Endodermal cell (in vitro differentiated cells): ENCODE measurements at regions not wholly inside any gene's neighbourhood (a gene's known extent, or its start where the extent isn't known, plus 50 kb on each side); places are given as distances from the start of the nearest gene placed in this dataset.

Experiments used
- DNase-seq: peaks from one replicate; pipeline ENCODE4 v3.0.0-alpha.2; 2017
- H3K27ac ChIP-seq: 2 replicates; pipeline ENCODE4 v1.5.1; 2013; ENCODE audit warnings: mild to moderate bottlenecking, low read depth, low read length, moderate library complexity
- H3K27me3 ChIP-seq: 2 replicates; pipeline ENCODE4 v1.6.1; 2013; ENCODE audit warnings: mild to moderate bottlenecking, low read length, moderate library complexity; ENCODE audit not compliant: insufficient read depth, control insufficient read depth, poor library complexity, severe bottlenecking
- H3K36me3 ChIP-seq: 2 replicates; pipeline ENCODE4 v1.7.0; 2013; ENCODE audit warnings: mild to moderate bottlenecking, low read length, moderate library complexity; ENCODE audit not compliant: control insufficient read depth, insufficient read depth
- H3K4me1 ChIP-seq: one replicate; pipeline ENCODE4 v1.7.0; 2013; ENCODE audit warnings: low read length; ENCODE audit not compliant: control insufficient read depth, insufficient read depth
- H3K4me3 ChIP-seq: 2 replicates; pipeline ENCODE4 v1.5.1; 2013; ENCODE audit warnings: mild to moderate bottlenecking, low read length, moderate library complexity
- H3K9ac ChIP-seq: 2 replicates; pipeline ENCODE4 v1.6.1; 2013; ENCODE audit warnings: mild to moderate bottlenecking, low read length, moderate library complexity; ENCODE audit not compliant: poor library complexity, severe bottlenecking; ENCODE audit errors: extremely low read depth
- H3K9me3 ChIP-seq: 2 replicates; pipeline ENCODE4 v1.6.1; 2013; ENCODE audit warnings: mild to moderate bottlenecking, low read length, moderate library complexity; ENCODE audit not compliant: control insufficient read depth
- H3K27ac Mint-ChIP-seq: 2 replicates; pipeline ENCODE4 v1.8.0; 2020; ENCODE audit warnings: mixed read lengths
- H3K27me3 Mint-ChIP-seq: 2 replicates; pipeline ENCODE4 v1.8.0; 2021; ENCODE audit warnings: mild to moderate bottlenecking, mixed read lengths; ENCODE audit not compliant: insufficient read depth
- H3K36me3 Mint-ChIP-seq: 2 replicates; pipeline ENCODE4 v1.8.0; 2020; ENCODE audit warnings: low read depth, mixed read lengths
- H3K4me1 Mint-ChIP-seq: 2 replicates; pipeline ENCODE4 v1.8.0; 2020; ENCODE audit warnings: mixed read lengths
- H3K4me3 Mint-ChIP-seq: 2 replicates; pipeline ENCODE4 v1.8.0; 2020; ENCODE audit warnings: mild to moderate bottlenecking, moderate library complexity, mixed read lengths
- H3K9me3 Mint-ChIP-seq: 2 replicates; pipeline ENCODE4 v1.8.0; 2020; ENCODE audit warnings: mild to moderate bottlenecking, mixed read lengths
- CTCF ChIP-seq: fragments of 200-600 bp; sonication (generic); conservative IDR thresholded peaks from 2 replicates; pipeline ENCODE4 v1.5.0; 2021; ENCODE audit warnings: antibody characterized with exemption, mild to moderate bottlenecking
- WGBS, 2 experiments: methylation state at CpG; one replicate each; pipeline versions ENCODE4 v1.1.5 to v1.1.7; 2013; ENCODE audit warnings: missing lambda C conversion rate in 2 of 2, mixed read lengths in 1 of 2; ENCODE audit not compliant: insufficient coverage in 1 of 2, insufficient read length in 1 of 2; 5-methylcytosine and 5-hydroxymethylcytosine counted together

GRCh38 chr2:167424221-167424620 lies 535.9 kb downstream of the XIRP2 start:
- Histone ChIP-seq H3K4me1 (no peaks in the 10 kb centered on the region), H3K9ac (no peak overlapping the region), H3K27ac (no peak overlapping the region), H3K36me3 (no peaks in the 10 kb centered on the region), H3K27me3 (no peaks in the 10 kb centered on the region), H3K9me3 (peaks cover 4% of the 10 kb centered on the region), H3K4me3 (no peak overlapping the region)
- WGBS, 2 experiments = 79 to 100% methylated on average over 1 of the region's 1 CpG
- no peaks in the 10 kb centered on the region for H3K9me3 Mint-ChIP-seq
- peaks cover 2% of the 10 kb centered on the region for H3K36me3 Mint-ChIP-seq
- H3K4me3 Mint-ChIP-seq = no peak overlapping the region
- no peak for DNase-seq
- no peaks in the 10 kb centered on the region for H3K27me3 Mint-ChIP-seq
- no peaks in the 10 kb centered on the region for H3K4me1 Mint-ChIP-seq
- H3K27ac Mint-ChIP-seq = no peak overlapping the region
- no peak for TF ChIP-seq CTCF

- Histone ChIP-seq H3K9me3 (peaks cover 4% of the 10 kb centered on the region), H3K27ac (no peak overlapping the region), H3K9ac (no peak overlapping the region), H3K36me3 (no peaks in the 10 kb centered on the region), H3K4me1 (no peaks in the 10 kb centered on the region), H3K27me3 (no peaks in the 10 kb centered on the region), H3K4me3 (no peak overlapping the region)
- Mint-ChIP-seq H3K4me1 (no peaks in the 10 kb centered on the region), H3K4me3 (no peak overlapping the region), H3K27ac (no peak overlapping the region), H3K9me3 (no peaks in the 10 kb centered on the region), H3K27me3 (no peaks in the 10 kb centered on the region), H3K36me3 (peaks cover 2% of the 10 kb centered on the region)
- DNase-seq = no peak
- 50 to 66% methylated on average over 2 to 4 of the region's 4 CpGs for WGBS, 2 experiments
- TF ChIP-seq CTCF = no peak
Observed at GRCh38 chr2:167423731-167424130, 535.5 kb downstream of the XIRP2 start.

GRCh38 chr2:167420211-167420610 lies 531.9 kb downstream of the XIRP2 start:
- Histone ChIP-seq H3K4me3 (no peak overlapping the region), H3K27me3 (no peaks in the 10 kb centered on the region), H3K9me3 (no peaks in the 10 kb centered on the region), H3K4me1 (no peaks in the 10 kb centered on the region), H3K36me3 (no peaks in the 10 kb centered on the region), H3K27ac (no peak overlapping the region), H3K9ac (no peak overlapping the region)
- no peak for TF ChIP-seq CTCF
- WGBS, 2 experiments = 83 to 90% methylated on average over 1 to 2 of the region's 2 CpGs
- H3K4me3 Mint-ChIP-seq = no peak overlapping the region
- H3K4me1 Mint-ChIP-seq = no peaks in the 10 kb centered on the region
- no peaks in the 10 kb centered on the region for H3K27me3 Mint-ChIP-seq
- H3K9me3 Mint-ChIP-seq = peaks cover 14% of the 10 kb centered on the region
- DNase-seq = no peak
- H3K27ac Mint-ChIP-seq = no peak overlapping the region
- peaks cover 13% of the 10 kb centered on the region for H3K36me3 Mint-ChIP-seq
